NB4 (cell line): ENCODE measurements at regions not wholly inside any gene's neighbourhood (a gene's known extent, or its start where the extent isn't known, plus 50 kb on each side); places are given as distances from the start of the nearest gene placed in this dataset.

Experiments
- POLR2A ChIP-seq: IDR thresholded peaks from 2 replicates; pipeline ENCODE4 v1.6.1; 2011; ENCODE audit warnings: mild to moderate bottlenecking; ENCODE audit not compliant: insufficient read length; ENCODE audit errors: extremely low read depth
- TF ChIP-seq, protein P1 (sequence below): IDR thresholded peaks from one replicate; pipeline ENCODE4 v1.5.1; 2012; ENCODE audit warnings: low read depth, low read length

DNA sequence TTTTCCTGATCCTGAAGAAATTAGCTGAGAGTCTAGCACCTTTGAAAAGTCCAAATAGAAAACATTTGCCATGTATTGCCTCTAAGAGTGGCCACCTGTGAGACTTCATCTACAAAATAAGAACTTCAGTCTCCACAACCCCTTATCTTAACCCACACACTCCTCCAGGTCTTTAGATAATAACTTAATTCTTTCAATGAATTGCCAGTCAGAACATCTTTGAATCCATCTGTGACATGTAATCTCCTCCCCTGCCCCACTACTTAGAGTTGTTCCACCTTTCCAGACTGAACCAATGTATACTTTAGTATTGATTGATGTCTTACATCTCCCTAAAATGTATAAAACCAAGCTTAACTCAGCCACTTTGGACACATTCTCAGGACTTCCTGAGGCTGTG lies 84.4 kb upstream of the FAM171A1 start:
- TF ChIP-seq POLR2A = no peak
- TF ChIP-seq, protein P1, sequence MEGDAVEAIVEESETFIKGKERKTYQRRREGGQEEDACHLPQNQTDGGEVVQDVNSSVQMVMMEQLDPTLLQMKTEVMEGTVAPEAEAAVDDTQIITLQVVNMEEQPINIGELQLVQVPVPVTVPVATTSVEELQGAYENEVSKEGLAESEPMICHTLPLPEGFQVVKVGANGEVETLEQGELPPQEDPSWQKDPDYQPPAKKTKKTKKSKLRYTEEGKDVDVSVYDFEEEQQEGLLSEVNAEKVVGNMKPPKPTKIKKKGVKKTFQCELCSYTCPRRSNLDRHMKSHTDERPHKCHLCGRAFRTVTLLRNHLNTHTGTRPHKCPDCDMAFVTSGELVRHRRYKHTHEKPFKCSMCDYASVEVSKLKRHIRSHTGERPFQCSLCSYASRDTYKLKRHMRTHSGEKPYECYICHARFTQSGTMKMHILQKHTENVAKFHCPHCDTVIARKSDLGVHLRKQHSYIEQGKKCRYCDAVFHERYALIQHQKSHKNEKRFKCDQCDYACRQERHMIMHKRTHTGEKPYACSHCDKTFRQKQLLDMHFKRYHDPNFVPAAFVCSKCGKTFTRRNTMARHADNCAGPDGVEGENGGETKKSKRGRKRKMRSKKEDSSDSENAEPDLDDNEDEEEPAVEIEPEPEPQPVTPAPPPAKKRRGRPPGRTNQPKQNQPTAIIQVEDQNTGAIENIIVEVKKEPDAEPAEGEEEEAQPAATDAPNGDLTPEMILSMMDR = no peak
